NB4 (cell line): ENCODE measurements at regions not wholly inside any gene's neighbourhood (a gene's known extent, or its start where the extent isn't known, plus 50 kb on each side); places are given as distances from the start of the nearest gene placed in this dataset.

Experiments used
- CTCF ChIP-seq: IDR thresholded peaks from one replicate; pipeline ENCODE4 v1.5.1; 2012; ENCODE audit warnings: low read depth, low read length
- MAX ChIP-seq: IDR thresholded peaks from 2 replicates; pipeline ENCODE4 v1.6.1; 2011; ENCODE audit warnings: low read depth, low read length

GRCh38 chr2:191773136-191773535 is 73.8 kb downstream of the CAVIN2 start:
- TF ChIP-seq CTCF: no peak
- TF ChIP-seq MAX: no peak
